ENCODE measurements at regions not wholly inside any gene's neighbourhood (a gene's known extent, or its start where the extent isn't known, plus 50 kb on each side); places are given as distances from the start of the nearest gene placed in this dataset.

DNA sequence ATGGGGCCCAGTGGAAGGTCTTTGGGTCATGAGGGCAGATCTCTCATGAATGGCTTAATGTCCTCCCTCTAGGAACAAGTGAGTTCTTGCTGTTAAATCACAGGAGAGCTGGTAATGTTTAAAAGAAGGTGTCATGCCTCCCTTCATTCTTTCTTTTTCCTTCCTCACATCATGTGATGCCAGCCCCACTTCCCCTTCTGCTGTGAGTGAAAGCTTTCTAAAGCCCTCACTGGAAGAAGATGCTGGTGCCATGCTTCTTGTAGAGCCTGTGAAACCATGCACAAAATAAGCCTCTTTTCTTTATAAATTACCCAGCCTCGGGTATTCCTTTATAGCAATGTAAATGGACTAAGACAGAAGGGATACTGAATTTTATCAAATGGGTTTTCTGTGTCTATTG lies 66.1 kb upstream of the ZNF827 start:
- TF ChIP-seq ZNF274 (IDR thresholded peaks at IDR 0.05; ENCODE audit: low read length) (no peak), ZNF274 (tag by site-specific recombination; IDR thresholded peaks at IDR 0.05; ENCODE audit: borderline replicate concordance) (no peak), ZNF248 (tag by site-specific recombination; IDR thresholded peaks at IDR 0.05) (no peak), YY1 (tag by site-specific recombination; IDR thresholded peaks at IDR 0.05) (no peak), ZBTB20 (tag by site-specific recombination; IDR thresholded peaks at IDR 0.05) (no peak), ZNF548 (tag by site-specific recombination; IDR thresholded peaks at IDR 0.05) (no peak), ZNF777 (tag by site-specific recombination; IDR thresholded peaks at IDR 0.05; ENCODE audit: borderline replicate concordance) (no peak), HOXD13 (CRISPR knock-in tag; IDR thresholded peaks at IDR 0.05; ENCODE audit: borderline replicate concordance) (no peak), ZNF521 (tag by site-specific recombination; IDR thresholded peaks at IDR 0.05) (no peak), ZNF416 (tag by site-specific recombination; IDR thresholded peaks at IDR 0.05) (no peak), MEIS1 (CRISPR knock-in tag; IDR thresholded peaks at IDR 0.05; ENCODE audit: borderline replicate concordance) (no peak)
- TF ChIP-seq, protein P1, sequence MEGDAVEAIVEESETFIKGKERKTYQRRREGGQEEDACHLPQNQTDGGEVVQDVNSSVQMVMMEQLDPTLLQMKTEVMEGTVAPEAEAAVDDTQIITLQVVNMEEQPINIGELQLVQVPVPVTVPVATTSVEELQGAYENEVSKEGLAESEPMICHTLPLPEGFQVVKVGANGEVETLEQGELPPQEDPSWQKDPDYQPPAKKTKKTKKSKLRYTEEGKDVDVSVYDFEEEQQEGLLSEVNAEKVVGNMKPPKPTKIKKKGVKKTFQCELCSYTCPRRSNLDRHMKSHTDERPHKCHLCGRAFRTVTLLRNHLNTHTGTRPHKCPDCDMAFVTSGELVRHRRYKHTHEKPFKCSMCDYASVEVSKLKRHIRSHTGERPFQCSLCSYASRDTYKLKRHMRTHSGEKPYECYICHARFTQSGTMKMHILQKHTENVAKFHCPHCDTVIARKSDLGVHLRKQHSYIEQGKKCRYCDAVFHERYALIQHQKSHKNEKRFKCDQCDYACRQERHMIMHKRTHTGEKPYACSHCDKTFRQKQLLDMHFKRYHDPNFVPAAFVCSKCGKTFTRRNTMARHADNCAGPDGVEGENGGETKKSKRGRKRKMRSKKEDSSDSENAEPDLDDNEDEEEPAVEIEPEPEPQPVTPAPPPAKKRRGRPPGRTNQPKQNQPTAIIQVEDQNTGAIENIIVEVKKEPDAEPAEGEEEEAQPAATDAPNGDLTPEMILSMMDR (tag by site-specific recombination; IDR thresholded peaks at IDR 0.05) = no peak

Data from HEK293 (cell line).